ENCODE measurements at regions not wholly inside any gene's neighbourhood (a gene's known extent, or its start where the extent isn't known, plus 50 kb on each side); places are given as distances from the start of the nearest gene placed in this dataset.

- Histone ChIP-seq H3K4me1 (ENCODE audit: control insufficient read depth in 1 of 2, insufficient read depth in 2 of 2, low read length in 2 of 2) (no peaks in the 10 kb centered on the region), H3K79me2 (ENCODE audit: insufficient read depth, low read length) (no peaks in the 10 kb centered on the region), H3K27me3 (ENCODE audit: control insufficient read depth in 2 of 2, insufficient read depth in 2 of 2, low read length in 2 of 2) (no peaks in the 10 kb centered on the region), H3K9me3 (replicated peaks in 1 of 2; ENCODE audit: control insufficient read depth in 1 of 2, insufficient read depth in 1 of 2, low read length in 2 of 2) (no peaks in the 10 kb centered on the region), H3K36me3 (replicated peaks in 1 of 2; ENCODE audit: control insufficient read depth in 1 of 2, insufficient read depth in 2 of 2, low read length in 2 of 2) (no peaks in the 10 kb centered on the region), H3K4me3 (replicated peaks in 1 of 3; ENCODE audit: low read depth in 2 of 3, low read length in 3 of 3) (no peak overlapping the region), H3K27ac (ENCODE audit: low read depth in 1 of 2, low read length in 2 of 2) (no peak overlapping the region), H2AFZ (ENCODE audit: insufficient read depth, low read depth, low read length, poor library complexity, severe bottlenecking) (no peak overlapping the region), H3K4me2 (replicated peaks; ENCODE audit: extremely low read depth, low read length, poor library complexity, severe bottlenecking) (no peak overlapping the region), H3K9ac (ENCODE audit: insufficient read depth, low read length, poor library complexity, severe bottlenecking) (no peak overlapping the region), H4K20me1 (ENCODE audit: insufficient read depth, low read length) (no peaks in the 10 kb centered on the region)
- peaks cover 0 to 4% (median 2%) of the 10 kb centered on the region in 7 donors for H3K9me3 Mint-ChIP-seq
- intact Hi-C loops (cut with micrococcal nuclease): no loop called here
- no peak for TF ChIP-seq CTCF (IDR thresholded peaks at IDR 0.05)
- H3K4me1 Mint-ChIP-seq: no peaks in the 10 kb centered on the region
- DNase-seq: no peak
- peaks cover 4 to 5% (median 4%) of the 10 kb centered on the region in 3 donors for H3K27me3 Mint-ChIP-seq (ENCODE audit: low read depth in 3 of 3)
- 100% methylated on average over 1 of the region's 4 CpGs for WGBS (ENCODE audit: insufficient coverage)
- no peaks in the 10 kb centered on the region for H3K36me3 Mint-ChIP-seq
- H3K4me3 Mint-ChIP-seq: no peak overlapping the region
- H3K27ac Mint-ChIP-seq: no peak overlapping the region
These were observed 201.6 kb upstream of the SVIL start for GRCh38 chr10:29836396-29836795.

- Mint-ChIP-seq H3K4me1 (no peaks in the 10 kb centered on the region), H3K36me3 (no peaks in the 10 kb centered on the region), H3K9me3 (peaks cover 2 to 13% (median 8%) of the 10 kb centered on the region in 7 donors), H3K4me3 (no peak overlapping the region), H3K27ac (no peak overlapping the region), H3K27me3 (ENCODE audit: low read depth in 3 of 3) (peaks cover 4 to 6% (median 4%) of the 10 kb centered on the region in 3 donors)
- Histone ChIP-seq H2AFZ (ENCODE audit: insufficient read depth, low read depth, low read length, poor library complexity, severe bottlenecking) (no peak overlapping the region), H3K9me3 (replicated peaks in 1 of 2; ENCODE audit: control insufficient read depth in 1 of 2, insufficient read depth in 1 of 2, low read length in 2 of 2) (peaks cover 3 to 7% of the 10 kb centered on the region in 2 donors), H3K4me2 (replicated peaks; ENCODE audit: extremely low read depth, low read length, poor library complexity, severe bottlenecking) (no peak overlapping the region), H3K27ac (ENCODE audit: low read depth in 1 of 2, low read length in 2 of 2) (no peak overlapping the region), H3K9ac (ENCODE audit: insufficient read depth, low read length, poor library complexity, severe bottlenecking) (no peak overlapping the region), H3K4me3 (replicated peaks in 1 of 3; ENCODE audit: low read depth in 2 of 3, low read length in 3 of 3) (no peak overlapping the region), H4K20me1 (ENCODE audit: insufficient read depth, low read length) (no peaks in the 10 kb centered on the region), H3K4me1 (ENCODE audit: control insufficient read depth in 1 of 2, insufficient read depth in 2 of 2, low read length in 2 of 2) (no peaks in the 10 kb centered on the region), H3K36me3 (replicated peaks in 1 of 2; ENCODE audit: control insufficient read depth in 1 of 2, insufficient read depth in 2 of 2, low read length in 2 of 2) (no peaks in the 10 kb centered on the region), H3K79me2 (ENCODE audit: insufficient read depth, low read length) (no peaks in the 10 kb centered on the region), H3K27me3 (ENCODE audit: control insufficient read depth in 2 of 2, insufficient read depth in 2 of 2, low read length in 2 of 2) (no peaks in the 10 kb centered on the region)
- TF ChIP-seq CTCF (IDR thresholded peaks at IDR 0.05): no peak
- no peak for DNase-seq
- intact Hi-C loops (cut with micrococcal nuclease): no loop called here
These were observed 200.3 kb upstream of the SVIL start for GRCh38 chr10:29835055-29835454.

Data from CD14-positive monocyte (primary cell).